ENCODE measurements at regions not wholly inside any gene's neighbourhood (a gene's known extent, or its start where the extent isn't known, plus 50 kb on each side); places are given as distances from the start of the nearest gene placed in this dataset.

GRCh38 chr19:32195706-32196610, 149.5 kb upstream of the ZNF507 start:
- no peak for DNase-seq

- no peak for DNase-seq
Measured at GRCh38 chr19:32196690-32197420, 148.6 kb upstream of the ZNF507 start.

GRCh38 chr19:32197896-32198882, 147.2 kb upstream of the ZNF507 start:
- no peak for DNase-seq

GRCh38 chr19:32199501-32200040, 145.8 kb upstream of the ZNF507 start:
- DNase-seq, result no peak

- DNase-seq, result no peak
Measured at GRCh38 chr19:32200312-32201038, 144.9 kb upstream of the ZNF507 start.

GRCh38 chr19:32201211-32201610, 144.2 kb upstream of the ZNF507 start:
- DNase-seq, result no peak

GRCh38 chr19:32201636-32202051, 143.8 kb upstream of the ZNF507 start:
- DNase-seq, result no peak

- no peak for DNase-seq
Measured at GRCh38 chr19:32202244-32202643, 143.2 kb upstream of the ZNF507 start.

GRCh38 chr19:32203161-32203560, 142.2 kb upstream of the ZNF507 start:
- no peak for DNase-seq

GRCh38 chr19:32206065-32206464, 139.3 kb upstream of the ZNF507 start:
- DNase-seq, result no peak

- DNase-seq, result no peak
Measured at GRCh38 chr19:32208060-32208459, 137.3 kb upstream of the ZNF507 start.

GRCh38 chr19:32219392-32219791, 126.0 kb upstream of the ZNF507 start:
- no peak for DNase-seq

GRCh38 chr19:32219881-32220472, 125.4 kb upstream of the ZNF507 start:
- DNase-seq, result no peak

- DNase-seq, result no peak
Measured at GRCh38 chr19:32220951-32221350, 124.5 kb upstream of the ZNF507 start.

GRCh38 chr19:32222556-32222955, 122.9 kb upstream of the ZNF507 start:
- DNase-seq, result no peak

GRCh38 chr19:32223106-32223505, 122.3 kb upstream of the ZNF507 start:
- no peak for DNase-seq

- no peak for DNase-seq
Measured at GRCh38 chr19:32223595-32224370, 121.6 kb upstream of the ZNF507 start.

- peak in 1 of 2 experiments; percentile 48 for DNase-seq
Measured at GRCh38 chr19:32224371-32225244, 120.8 kb upstream of the ZNF507 start.

- DNase-seq, result no peak
Measured at GRCh38 chr19:32227561-32228165, 117.7 kb upstream of the ZNF507 start.

Data from NCI-H1930 (cell line).